ENCODE measurements at regions not wholly inside any gene's neighbourhood (a gene's known extent, or its start where the extent isn't known, plus 50 kb on each side); places are given as distances from the start of the nearest gene placed in this dataset.

DNA sequence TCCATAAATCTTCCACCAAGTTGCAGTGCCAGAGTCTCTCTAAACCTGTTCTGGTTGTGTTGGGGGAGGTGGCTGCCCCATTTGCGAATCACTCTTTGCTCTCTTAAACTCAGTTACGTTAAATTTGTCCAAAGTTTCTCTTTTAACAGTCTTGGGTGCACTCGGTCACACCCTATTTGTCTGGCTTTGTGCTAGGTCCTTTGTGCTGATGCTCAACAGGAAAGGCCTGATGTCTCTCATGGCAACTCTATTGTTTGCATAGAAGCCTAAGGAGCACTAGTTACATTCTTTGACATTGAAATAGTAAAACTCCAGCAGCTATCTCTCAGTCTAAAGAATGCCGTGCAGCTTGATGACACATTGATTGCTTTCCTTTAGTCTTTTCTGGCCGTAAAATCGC lies 105.1 kb downstream of the TRMT11 start:
- no peak for DNase-seq

DNA sequence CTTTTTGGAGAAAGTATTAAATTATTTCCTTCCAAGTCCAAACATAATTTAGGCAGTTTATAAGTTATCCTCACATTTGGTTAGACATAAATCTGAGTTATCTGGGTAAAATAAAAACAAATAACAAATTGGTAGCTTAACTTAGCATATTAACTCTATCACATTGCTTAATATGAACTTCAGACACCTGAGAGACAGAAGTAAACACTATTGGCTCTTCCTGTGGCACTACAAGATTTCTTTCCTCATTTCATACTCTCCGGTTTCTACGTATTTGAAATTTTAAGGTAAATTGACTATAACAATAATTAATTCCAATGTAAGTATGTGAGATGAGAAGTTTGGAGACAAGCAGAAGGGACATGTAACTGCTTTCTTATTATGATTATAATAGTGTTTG lies 106.8 kb downstream of the TRMT11 start:
- no peak for DNase-seq

DNA sequence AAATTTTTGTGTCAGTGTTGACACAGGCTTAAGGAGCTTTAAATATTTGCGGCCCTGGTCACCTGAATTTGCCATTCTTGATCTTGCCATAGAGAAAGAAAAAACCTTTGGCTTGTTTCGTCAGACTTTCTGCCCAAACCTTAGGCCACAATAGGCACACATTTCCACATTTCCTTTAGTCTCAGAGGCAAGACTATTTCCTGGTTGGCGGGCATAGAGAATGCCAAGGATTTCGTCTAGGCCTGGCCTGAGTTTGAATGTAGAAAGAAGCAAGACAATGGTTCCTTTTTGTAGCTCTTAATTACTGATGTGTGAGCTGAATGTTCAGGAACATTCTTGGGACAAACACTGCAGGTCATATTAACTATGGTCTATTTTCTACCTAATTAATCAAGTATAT lies 108.1 kb downstream of the TRMT11 start:
- no peak for DNase-seq

DNA sequence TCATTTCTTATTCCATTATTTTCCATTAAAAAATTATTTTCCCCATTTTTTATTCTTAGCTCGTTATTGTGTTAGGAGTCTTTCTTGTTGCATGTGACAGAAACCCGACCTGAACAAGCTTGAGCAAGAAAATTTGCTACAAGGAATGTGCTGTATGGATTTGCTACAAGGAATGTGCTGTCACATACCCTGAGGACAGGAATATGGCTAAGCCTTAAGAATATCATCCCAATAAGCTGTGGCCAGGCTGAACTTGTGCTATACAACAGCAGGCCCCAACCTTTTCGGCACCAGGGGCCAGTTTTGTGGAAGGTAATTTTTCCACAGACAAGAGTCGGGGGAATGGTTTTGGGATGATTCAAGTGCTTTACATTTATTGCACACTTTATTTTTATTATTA lies 114.0 kb downstream of the TRMT11 start:
- no peak for DNase-seq

DNA sequence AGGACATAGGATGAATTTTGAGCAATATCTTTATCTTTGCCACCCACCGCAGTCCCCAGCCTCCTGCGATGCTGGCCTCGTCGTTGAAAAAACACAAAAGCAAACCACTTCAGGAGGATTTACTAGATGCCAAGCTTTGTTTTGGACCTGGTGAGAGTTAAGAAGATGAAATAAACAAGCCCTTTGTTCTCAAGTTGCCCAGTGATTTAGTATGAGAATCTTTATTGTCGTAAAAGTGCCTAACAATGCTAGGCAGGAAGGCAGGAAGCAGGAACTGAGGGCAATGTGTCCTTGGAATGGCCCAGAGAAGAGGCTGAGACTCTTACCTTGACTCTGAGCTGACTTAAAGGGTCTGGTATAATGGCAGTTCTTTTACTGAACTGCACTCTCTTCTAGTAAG lies 116.0 kb downstream of the TRMT11 start:
- DNase-seq = no peak

DNA sequence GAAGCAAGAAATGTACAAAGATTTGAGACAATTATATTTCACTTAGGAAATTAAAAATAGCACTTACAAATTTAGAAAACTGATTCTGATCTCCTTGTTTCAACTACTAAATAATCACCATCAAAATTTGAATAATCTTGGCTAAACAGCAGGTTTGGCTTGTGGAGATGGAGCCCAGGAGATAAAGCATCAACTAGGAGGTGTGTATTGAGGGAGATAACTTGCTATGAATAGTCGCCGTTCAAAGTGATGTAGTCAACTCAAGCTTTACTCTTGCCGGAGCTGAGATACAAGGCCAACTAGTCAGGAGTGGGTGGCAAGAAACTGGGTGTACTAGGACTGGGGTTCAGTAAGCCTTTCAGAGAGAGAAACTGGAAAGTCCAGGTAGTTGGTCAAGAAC lies 117.7 kb downstream of the TRMT11 start:
- no peak for DNase-seq

DNA sequence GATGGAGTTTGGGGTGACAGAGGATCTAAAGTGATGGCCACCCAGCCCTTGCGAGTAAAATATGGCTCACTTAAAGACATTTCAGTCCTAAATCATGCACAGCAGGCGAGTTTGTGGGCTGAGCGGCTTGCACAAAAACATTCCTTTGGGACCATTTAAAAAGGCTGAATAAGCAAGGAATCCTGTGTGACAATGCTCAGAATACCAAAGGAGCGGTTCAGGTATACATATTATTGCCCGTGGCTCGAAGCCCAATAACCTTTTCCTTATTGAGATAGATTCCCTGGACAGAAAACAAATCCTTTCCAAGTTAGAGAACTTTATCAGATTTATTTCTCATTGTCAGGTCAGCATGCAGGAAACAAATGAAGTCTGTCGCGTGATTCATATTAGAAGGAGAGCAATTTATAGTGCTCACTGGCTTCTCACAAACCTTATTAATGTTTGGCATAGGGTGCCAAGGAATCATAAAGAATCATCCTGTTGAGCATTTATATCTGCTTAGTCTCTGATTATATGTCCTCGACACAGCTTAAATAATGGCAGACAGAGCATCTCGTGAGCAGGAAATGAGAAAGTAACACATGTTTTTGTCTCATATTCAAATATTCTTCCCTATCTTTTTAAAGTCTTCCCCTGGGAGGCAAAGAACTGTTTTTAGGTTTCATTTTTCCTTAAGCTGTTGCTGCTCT lies 121.3 kb downstream of the TRMT11 start:
- DNase-seq = peak; percentile 12

DNA sequence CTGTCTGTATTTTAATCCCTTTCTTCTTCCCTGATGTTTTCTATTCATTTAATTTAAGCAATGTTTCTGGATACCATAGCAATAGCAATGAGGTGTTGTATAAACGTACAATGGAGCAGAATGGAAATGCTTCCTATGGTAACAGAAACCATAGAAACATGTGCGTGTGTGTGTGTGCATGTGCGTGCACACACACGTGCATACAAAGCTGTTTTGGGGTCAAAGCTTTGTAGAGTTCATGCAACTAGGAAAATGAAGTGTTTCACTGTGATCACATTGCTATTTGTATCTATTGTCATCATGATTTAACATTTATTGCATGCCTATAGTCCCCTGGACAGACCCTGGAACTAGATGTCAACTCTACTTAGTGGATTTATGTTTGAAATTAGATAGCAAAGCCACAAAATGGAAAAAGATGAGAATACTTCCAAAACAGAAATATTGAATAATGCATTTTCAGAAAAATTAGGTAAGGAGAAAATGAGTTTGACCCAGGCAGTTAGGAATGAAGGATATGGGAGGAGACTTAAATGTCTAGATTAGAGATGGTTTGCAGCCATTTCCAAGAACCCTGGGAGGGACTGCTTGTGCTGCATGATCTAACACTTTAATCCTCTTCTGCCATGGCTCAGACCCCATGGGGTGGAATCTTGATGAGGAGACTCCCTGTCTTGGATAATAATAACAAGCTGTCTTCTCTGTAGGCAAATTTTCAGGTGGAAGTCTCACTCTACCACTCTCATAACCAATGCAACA lies 124.4 kb downstream of the TRMT11 start:
- DNase-seq = no peak

DNA sequence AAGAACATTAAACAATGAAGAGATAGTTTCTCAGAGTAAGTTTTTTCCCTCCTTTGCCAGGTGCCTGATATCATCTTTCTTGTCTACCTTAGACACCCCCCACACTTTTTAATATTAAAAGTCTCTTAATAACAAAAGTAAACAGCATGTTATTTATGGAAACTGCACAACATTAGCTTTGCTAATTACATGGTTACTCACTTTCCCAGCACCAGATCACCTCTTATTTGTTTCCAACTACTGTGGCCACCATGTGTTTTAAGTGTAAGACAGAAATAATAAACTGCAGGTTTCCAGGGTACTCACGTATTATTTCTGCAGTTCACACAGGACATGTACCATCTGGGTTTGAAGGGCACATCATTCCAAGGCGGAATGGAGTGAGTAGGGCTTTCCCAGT lies 125.0 kb downstream of the TRMT11 start:
- DNase-seq = no peak

DNA sequence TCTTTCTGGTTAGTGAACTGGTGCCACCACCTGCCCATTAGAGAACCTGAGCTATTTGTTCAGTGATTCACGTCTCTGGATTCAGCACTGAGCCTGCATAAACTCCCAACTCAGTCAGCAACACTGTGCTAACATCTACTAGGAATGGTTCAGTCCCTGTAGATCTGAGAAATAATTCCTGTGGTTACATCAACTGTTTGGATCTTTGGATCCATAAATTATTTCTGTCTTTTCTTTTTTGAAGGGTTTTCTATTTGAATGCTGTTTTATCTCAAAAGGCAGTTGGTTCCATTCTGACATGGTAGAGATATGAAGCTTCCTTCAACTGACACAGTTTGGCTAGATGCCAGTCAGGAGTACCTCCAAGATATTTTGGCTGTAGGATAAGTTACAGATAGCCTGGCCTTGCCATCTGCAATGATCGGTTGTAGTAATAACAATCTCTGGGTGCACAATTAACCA lies 125.9 kb downstream of the TRMT11 start:
- no peak for DNase-seq

DNA sequence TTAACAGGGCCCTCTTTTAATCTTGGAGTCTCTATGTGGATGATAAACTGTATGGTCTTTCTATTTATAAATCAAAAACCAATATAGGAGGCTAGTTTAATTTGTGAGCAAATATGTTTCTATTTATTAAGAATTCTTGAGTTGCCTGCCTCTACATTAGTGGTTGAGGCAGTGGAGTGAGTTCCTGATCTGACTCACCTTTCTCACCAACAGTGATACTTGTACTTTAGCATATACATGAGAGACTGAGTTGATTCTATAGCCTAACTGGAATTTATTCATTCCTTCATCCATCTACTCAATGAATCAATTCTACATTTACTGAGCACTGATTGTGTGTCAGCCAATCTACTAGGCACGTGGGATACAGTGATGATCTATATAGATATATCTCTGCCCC lies 126.9 kb downstream of the TRMT11 start:
- DNase-seq = no peak

DNA sequence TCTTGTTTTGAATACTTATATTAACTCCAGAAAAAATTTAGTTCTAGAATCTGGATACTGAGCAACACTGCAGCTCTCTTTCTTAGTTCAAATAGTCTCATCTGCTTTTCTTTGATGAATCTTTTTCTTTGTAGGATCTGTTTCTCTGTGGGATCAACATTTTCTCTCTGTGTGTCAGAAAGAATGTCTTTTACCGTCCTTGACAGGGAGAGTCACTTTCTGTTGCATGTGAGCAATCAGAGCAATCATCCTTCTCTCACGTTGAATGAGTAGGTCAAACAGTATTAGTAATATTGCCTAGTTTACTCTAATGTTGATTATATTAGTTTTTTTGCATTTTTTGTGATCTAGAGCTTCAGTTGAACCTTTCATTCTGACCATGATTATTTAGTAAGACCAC lies 130.9 kb downstream of the TRMT11 start:
- no peak for DNase-seq

DNA sequence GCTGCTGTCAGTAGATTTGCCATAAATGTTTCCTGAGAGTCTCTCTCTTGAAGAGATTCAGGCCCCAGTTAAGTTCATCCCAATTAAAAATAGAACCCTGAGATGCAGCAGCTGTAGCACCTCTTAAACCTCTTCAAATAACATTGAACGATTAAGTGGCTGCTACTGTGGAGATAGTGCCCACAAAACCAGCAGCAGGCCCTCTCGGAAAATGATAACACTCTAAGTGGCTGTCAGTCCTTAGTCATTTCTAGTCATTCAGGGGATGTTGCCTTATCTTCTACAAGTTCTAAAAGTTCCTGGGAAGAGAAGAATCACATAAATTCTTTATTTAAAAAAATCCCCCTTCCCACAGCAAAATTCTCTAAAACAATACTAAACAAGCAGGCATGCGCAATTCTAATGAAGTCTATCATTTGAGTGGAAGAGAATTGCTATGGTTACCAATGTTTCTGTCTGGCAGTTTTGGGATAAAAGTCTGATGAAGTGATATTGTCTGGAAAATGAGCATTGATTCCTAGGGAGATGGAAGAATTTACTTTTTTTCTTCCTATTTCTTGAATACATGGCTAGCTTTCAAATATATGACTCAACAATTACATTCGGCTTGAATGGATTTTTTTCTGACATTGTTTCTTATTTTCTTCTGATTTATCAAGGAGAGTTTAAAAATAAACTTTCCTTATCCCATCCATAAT lies 131.9 kb downstream of the TRMT11 start:
- no peak for DNase-seq

DNA sequence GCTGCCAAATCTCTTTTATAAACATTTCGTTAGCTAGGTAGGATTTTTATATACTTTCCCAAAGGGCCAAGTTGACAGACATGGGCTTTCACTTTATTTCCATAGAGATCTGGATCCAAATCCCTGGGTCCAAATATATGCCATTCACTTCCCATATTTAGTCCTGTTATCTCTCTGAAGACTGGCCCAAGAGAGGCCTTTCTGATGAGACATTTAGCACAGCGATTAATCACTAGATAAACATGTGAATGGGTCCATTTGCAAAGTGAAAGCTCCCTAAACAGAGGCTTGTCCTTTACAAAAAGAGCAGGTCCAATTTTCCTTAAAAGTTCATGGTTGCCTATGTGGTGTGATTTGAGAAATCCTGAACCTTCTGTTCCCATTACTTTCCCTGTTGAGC lies 132.6 kb downstream of the TRMT11 start:
- no peak for DNase-seq

DNA sequence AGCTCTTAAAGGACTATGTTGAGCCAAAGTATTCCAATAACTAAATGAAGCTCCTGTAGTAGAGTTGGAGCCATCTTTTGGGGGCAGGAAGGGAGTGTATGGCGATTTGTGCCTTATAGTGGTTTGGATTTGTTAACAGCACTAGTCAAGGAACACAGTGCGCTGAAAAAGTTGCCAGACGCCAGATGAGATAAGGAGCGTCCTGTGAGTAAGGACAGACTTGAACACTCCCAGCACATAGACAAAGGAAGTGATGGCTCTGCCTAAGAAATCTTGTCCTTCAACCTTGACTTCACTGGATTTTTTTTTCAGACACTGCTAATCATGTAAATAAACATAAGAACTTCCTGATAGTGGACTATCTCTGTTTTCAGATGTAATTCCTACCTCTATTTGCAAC lies 136.9 kb downstream of the TRMT11 start:
- DNase-seq = no peak

DNA sequence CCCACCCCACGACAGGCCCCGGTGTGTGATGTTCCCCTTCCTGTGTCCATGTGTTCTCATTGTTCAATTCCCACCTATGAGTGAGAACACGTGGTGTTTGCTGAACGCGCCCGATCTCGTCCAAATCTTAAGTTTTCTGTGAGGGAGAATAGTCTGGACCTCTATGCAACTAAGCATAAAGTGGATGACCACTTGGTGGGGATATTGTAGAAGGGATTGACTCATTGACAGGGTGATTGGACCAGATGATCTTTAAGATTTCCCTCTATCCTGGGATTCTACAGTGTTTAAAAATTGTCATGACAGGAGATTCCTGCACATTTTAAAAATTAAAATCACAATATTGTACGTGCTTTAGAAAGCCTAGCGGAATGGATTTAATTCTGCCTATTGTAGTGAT lies 141.3 kb downstream of the TRMT11 start:
- no peak for DNase-seq

DNA sequence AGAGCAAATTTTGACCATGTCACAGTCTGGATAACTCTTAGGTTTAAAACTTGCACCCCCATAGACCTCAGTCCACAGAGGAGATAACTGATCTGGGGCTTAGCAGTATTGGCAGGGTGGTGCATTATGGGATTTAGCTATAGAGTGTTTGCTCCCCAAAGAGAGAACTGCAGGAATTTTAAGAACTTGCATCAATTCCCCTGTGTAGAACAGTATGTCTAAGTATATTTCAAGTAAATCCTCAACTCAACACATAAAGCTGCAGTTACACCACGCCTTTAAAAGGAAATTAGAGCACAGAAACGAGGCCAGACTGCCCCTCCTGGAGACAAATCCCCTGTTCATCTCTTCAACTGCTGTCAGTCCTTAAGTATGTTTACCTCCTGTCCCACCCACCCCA lies 144.9 kb downstream of the TRMT11 start:
- DNase-seq = no peak

DNA sequence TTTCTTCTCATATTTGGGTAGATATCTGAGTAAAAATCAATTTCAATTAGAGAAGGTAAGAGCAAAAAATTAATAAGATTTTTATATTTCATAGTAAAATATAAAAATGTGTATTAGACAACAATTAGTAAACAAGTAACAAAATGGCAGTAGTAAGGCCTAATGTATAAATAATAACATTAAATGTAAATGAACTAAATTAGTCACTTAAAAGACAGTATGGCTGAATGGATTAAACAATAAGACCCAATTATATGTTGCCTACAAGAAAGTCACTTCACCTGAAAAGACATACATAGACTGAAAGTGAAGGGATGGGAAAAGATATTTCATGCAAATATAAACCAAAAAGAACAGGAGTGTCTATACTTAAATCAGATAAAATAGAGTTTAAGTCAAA lies 147.6 kb downstream of the TRMT11 start:
- no peak for DNase-seq

DNA sequence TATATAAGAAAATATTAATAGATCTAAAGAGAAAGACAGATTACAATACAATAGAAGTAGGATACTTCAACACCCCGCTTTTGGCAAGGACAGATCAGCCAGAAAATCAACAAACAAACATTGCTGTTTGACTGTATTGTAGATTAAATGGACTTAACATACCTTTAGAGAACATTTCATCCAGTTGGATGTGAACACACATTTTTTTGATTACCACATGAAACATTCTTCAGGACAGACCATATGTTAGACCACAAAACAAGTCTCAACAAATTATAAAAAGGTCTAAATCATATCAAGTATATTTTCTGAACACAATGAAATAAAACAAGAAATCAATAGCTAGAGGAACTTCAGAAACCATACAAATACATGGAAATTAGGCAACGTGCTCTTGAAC lies 148.2 kb downstream of the TRMT11 start:
- no peak for DNase-seq

DNA sequence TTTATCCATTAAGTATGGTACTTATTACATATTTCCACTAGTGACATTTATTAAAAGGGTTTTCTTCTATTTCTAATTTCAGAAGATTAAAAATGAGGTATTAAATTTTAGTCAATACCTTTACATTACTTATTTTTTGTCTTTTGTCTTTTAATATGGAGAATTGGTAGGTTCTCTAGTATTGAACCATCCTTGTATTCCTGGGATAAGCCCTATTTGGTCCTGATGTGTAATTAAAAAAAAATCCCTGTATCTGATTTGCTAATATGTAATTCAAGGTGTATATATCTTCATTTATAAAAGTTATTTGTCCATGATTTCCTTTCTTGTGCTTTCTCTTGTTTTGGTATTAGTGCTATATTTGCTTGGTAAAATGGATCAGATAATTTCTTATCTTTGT lies 153.7 kb downstream of the TRMT11 start:
- DNase-seq = no peak

DNA sequence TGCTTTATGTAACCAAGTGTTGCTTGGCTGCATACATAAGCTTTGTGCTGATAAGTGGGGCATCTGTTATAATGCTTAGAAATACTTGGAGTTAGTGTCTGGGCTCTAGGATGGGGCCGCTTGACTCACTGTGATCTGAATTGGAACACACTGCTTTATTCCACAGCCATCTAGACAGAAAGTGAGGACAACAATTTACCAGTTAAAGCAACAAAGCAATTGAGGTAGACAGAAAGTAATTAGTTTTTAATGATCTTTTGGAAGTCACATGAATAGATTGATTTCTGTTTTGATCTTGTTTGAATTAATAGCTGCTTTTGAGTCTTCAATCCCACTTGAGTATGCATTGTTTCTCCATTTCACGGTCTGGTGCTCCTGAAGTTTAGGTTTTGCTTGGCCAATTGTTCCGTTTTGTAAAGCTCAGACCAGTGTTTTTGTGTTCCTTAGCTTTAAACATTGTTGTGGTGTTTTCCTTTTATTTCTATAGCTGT lies 157.5 kb downstream of the TRMT11 start:
- DNase-seq = no peak

DNA sequence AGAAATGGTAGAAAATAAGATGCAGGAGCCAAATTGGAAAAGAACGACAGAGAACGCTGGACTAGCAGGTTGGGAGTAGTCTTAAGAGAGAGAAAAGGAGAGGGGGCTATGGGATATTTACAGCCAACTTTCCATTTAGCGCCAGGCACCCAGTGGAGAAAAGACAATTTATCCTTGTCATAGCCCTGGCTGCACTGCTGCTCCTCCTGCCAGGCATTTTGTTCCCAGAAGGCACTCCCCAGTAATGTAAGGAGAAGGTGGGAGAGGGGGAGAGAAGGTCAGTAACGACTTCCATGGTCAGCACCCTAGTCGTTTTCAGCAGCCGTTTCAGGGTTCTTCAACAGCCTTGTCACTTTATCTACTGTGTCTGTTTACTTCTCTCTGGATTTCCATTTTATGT lies 159.0 kb downstream of the TRMT11 start:
- no peak for DNase-seq

DNA sequence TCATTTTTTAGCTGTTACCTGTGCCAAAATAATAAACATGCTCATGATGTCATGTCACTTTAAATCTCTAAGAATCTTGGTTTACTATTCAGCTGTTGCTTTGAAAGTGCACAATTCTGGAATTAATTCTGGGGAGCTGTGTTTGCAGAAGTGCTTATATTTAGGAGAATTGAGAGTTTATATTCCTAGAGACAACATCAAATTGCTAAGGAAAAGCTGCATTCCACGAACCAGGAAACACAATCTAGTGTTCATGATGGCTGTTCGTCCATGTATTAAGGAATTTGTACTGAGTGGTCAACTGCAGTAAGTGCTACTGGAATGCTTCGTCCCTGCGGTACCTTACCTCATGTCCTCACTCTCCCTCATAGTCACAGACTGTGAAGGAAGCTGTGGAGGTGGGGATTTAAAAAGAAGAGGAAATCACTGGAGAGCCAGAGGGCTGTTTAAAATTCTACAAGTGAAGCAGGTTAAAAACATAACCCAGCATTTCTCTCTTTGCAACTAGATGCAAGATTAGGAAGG lies 161.0 kb downstream of the TRMT11 start:
- no peak for DNase-seq

All from right kidney (tissue), 1 donor.